Midbrain (tissue), 1 donor: ENCODE measurements at regions not wholly inside any gene's neighbourhood (a gene's known extent, or its start where the extent isn't known, plus 50 kb on each side); places are given as distances from the start of the nearest gene placed in this dataset.
"Not testable (repeated sequence)": the region's sequence is repeated elsewhere in the genome, so short reads cannot be mapped to it uniquely, and the experiment has no call there.

Experiments
- DNase-seq: peaks from one replicate; lab custom pipeline; 2025; lab: John Stamatoyannopoulos, UW

DNA sequence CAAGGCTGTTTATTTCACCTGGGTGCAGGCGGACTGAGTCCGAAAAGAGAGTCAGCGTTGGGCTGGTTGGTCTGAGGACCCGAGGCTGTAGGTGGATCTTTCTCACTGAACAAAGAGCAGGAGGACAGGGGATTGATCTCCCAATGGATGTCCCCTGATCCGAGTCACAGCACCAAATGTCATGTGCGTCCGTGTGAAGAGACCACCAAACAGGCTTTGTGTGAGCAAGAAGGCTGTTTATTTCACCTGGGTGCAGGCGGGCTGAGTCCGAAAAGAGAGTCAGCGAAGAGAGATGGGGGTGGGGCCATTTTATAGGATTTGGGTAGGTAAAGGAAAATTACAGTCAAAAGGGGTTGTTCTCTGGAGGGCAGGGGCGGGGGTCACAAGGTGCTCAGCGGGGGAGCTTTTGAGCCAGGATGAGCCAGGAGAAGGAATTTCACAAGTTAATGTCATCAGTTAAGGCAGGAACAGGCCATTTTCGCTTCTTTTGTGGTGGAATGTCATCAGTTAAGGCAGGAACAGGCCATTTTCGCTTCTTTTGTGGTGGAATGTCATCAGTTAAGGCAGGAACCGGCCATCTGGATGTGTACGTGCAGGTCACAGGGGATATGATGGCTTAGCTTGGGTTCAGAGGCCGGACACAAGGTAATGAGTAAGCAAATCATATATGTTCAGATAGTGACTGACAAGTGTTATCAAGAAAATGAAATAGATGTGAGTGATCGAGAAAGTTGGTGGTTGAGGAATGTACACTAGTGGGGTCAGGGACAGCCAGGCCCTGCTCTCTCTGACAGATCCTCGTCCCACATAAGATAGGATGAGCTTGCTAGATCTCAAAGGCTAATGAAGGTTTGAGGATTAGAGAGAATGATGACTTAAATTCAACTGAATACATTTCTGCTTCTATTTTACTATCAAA lies 760.0 kb downstream of the KCNT2 start:
- DNase-seq: not testable (repeated sequence)

DNA sequence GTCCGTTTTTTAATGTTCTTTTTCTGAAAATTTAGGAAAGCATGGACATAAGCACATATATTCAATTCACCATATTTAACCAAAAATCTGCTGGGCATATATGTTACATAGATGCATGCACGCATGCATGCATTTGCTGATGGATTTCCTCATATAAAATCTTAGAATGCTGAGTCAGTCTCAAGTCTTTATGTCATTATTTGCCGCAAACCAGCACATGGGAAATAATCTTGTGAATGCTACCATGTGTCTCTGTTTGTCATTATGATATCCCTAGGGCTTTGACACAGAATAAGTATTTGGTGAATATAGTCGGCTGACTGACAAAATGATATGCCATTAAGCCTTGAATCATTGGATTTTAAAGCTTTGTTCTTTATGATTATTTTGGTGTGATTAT lies 776.5 kb downstream of the KCNT2 start:
- DNase-seq: no peak

DNA sequence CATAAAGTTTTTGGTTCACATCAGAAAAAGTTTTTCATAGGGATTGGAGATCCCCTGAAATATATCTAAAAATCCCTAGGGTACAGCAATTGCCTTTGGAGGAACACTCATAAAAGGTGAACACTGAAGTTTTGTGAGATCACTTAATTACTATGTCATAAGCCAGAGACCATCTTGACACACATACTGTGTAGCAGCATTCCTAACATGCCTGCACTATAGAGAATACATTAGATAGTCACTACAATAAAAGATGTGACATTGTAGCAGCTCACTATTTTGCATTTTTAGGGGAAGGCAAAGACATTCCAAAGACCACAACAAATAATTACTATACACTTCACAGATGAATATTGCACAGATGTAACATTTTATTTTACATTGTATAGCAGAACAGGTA lies 779.9 kb downstream of the KCNT2 start:
- DNase-seq: no peak

DNA sequence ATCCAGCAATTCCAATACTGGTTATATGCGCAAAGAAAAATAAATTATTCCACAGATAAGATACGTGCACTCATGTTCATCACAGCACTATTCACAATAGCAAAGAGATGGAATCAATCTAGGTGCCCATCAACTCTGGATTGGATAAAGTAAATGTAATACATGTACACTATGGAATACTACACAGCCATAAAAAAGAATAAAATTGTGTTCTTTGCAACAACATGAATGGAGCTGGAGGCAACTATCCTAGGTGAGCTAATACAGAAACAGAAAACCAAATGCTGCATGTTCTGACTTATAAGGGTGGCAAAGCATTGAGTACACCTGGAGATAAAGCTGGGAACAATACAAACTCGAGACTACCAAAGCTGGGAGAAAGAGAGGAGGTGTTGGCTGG lies 787.3 kb downstream of the KCNT2 start:
- no peak for DNase-seq

DNA sequence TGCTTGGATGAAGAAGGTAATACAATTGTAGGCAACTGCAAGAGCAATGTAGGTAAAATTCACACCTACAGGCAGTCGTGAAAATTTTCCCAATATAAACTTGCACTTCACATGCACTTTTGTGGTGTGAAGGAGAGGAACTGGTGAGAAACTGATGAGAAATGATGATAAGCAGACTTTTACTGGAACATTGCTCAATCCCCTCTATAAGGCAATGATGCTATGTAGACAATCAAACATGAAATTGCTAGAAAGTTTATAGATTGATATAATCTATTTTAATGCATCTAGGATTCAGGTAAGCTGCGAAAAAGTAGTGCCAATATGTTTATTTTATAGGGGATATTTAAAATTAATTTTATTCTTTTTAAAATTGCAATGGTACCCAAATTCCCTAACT lies 802.2 kb downstream of the KCNT2 start:
- DNase-seq: no peak

DNA sequence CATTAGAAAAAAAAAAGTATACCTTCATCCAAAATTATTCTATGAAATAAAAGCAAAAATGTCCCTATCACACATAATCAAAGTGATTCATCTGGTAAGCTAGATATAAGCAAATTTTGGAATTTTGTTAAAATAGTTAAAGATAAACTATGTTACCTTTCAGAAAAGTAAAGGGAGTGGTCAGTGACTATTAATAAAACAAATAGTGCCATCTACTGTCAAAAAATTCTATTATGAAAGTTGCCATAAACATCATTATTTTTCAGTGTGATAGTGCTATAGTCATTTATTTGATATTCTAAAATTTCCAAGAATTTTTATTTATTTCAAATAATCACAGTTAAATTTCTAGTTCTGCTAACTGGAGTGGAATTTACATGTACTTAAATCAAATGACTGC lies 803.7 kb downstream of the KCNT2 start:
- DNase-seq: no peak

DNA sequence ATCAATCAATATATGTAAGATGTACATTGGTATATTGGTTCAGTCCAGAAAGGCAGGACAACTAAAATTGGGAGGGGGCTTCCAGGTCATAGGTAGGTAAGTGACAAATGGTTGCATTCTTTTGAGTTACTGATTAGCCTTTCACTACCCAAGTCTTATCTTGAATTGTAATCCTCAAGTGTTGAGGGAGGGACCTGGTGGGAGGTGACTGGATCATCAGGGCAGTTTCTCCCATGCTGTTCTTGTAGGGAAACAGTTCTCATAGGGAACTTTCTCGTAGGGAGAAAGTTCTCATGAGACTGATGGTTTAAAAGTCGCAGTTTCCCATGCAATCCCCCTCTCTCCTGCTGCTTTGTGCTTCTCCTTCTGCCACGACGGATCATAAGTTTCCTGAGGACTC lies 809.2 kb downstream of the KCNT2 start:
- DNase-seq: no peak

DNA sequence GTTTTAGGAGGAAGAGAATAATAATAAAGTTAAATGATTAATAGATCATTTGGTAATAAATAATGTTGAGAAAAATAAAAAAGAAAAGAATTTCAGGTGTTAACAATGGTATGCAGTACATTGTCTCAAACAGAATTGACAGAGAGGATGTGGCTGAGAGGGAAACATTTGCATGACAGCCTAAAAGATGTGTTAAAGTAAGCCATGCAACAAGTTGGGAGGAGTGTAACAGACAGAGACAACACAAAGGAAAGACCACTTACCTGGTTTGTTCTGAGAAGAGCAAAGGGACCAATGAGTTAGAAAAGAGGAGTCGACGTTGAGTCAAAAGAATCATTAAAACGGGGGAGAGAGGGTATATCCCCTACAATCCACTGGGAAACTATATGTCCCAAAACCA lies 814.0 kb downstream of the KCNT2 start:
- no peak for DNase-seq

DNA sequence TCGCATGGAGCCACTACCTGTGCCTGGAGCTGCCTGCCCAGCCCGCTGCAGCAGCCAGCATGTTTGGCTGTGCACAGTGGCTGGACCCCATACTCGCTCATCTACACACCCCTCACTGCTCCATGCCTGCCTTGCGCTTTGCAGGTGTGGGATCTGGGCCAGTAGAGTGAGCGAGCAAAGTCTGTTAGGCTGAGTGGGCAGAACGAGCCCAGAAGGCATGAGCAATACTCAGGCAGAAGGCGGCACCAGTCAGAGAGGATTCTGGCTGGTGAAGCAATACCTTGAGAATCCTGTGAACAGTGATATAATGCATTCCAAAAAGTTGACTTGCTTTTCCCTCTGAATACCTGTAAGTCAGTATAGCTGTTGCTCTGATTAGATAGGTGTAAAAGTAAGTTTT lies 816.4 kb downstream of the KCNT2 start:
- no peak for DNase-seq

DNA sequence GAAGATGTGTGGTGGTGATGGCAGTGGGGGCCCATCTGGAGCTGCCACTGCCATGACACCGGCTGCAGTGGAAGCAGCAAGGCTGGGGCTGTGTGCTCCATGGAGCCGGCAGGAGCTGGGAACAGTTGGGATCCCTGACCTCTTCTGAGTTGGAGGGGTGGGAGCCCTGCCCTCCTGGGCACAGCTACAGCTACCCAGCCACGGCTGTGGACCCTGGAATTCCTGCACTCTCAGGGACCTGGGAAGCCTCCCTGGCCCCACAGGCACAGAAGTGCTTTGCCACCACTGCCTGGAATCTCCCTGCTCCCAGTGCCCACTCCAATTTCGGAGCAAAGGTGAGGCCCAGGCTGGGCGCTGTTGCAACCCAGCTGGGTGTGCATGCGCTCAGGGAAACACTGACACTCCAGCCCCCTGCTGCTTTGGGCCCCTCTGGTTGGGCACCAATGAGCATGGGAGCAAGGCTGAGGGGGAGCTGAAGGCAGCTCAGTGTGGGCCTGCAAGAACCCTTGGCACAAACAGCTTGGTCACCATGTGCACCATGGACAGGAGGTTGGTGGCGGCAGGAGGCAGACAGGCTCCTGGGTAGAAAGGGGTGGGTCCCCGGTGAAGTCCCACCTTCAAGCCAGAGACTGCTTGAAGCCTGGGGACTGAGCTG lies 817.6 kb downstream of the KCNT2 start:
- DNase-seq: no peak

DNA sequence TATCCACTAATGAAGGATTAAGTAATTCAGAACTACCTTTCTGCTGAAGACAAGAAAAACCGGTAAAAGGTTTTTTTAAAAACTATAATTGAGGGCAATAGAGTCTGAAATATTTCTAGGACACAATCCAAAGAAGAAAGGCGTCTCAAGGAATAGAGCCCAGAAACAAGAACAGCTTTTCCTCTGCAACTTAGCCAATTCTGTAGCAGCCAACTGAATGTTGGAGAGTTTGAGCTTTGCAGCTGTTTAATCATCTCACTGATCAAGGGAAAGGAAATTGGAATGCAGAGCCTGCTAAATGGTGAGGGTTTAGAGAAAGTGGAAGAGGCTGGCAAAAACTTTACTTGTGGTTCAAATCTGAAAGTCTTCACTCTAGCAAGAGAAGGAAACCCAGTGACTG lies 818.9 kb downstream of the KCNT2 start:
- DNase-seq: no peak

DNA sequence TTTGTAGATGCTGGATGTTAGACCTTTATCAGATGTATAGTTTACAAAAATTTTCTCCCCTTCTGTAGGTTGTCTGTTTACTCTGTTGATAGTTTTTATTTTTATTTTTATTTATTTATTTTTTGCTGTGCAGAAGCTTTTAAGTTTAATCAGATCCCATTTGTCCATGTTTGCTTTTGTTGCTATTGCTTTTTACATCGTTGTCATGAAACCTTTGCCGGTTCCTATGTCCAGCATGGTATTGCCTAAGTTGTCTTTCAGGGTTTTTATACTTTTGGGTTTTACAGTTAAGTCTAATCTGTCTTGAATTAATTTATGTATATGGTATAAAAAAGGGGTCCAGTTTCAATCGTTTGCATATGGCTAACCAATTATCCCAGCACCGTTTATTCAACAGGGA lies 819.5 kb downstream of the KCNT2 start:
- DNase-seq: no peak

DNA sequence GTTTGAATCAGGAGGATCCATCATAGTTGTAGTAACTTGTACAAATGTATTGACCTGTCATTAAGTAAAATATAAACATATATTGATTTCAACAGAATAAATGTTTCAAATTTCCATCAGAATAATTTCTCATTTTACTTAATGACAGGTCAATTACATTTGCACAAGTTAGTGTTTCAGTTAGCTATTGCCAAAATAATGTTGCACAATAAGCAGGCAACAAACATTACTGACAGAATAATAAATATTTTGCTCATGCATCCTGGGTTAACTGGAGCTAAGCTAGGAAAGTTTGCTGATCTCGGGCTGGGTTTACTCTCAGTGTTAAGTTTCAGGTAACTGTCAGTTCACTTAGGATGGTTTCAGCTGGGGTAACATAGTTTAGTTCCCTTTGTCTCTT lies 822.4 kb downstream of the KCNT2 start:
- DNase-seq: no peak

DNA sequence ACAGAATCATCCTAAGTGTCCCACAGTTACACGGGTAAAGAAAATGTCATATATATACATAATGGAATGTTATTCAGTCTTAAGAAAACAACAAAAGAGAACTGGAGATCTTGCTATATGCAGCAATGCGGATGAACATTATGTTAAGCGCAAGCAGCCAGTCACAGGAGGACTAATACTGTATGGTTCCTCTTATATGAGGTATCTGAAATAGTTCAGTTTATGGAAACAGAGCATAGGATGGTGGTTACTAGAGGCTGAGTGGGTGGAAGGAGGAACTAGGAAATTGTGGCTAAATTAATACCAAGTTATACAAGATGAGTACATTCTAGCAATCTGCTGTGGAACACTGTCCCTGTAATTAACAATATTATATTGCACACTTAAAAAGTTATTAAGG lies 834.3 kb downstream of the KCNT2 start:
- DNase-seq: no peak

DNA sequence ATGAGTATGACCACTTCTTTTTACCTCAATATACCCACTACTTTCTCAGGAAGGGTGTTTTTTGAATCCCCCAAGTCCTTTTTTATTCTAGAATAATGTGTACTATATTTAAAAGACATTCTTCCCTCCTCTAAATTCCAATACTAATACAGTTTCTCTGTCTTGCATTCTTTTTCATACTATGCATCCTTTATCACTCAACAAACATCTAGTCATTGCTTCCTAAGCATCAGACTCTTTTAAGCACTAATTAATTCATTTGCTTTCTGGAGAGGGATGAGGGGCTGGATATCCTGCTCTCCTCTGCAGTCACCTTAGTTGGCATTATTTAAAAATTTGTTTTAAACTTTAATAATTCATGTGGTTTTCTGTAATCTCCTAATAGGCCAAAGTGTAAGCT lies 838.8 kb downstream of the KCNT2 start:
- DNase-seq: no peak

DNA sequence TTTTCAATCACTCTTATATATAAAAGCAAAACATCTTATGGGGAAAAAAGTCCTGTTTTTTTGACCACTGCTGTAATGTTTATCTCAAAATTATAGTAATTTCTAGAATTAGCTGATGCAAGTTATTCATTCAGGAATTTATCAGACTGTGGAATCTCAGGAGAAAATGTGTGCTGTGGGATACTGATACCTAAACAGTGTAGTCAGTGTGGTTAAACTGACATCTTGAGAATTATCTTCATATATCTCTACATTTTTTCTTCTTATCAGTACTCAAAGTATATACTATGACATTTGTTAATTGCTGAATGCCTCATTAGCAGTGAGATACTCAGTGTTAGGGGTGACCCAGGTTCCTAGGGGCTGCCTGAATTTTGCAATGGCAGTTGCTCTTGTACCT lies 839.3 kb downstream of the KCNT2 start:
- DNase-seq: no peak

DNA sequence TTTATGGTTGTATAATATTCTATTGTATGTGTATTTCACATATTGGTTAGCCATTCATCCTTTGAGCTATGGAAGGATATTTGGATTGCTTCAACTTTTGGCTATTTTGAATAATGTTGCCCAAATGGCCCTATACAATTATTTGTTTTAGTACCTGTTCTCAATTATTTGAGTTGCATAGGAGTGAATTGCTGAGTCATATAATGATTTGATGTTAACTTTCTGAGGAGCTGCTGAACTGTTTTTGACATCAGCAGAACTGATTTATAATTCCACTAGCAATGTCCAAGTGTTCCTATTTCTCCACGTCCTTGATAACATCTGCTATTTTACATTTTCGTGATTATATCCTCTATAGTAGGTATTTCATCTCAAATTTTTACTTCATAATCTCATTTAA lies 839.9 kb downstream of the KCNT2 start:
- DNase-seq: no peak

DNA sequence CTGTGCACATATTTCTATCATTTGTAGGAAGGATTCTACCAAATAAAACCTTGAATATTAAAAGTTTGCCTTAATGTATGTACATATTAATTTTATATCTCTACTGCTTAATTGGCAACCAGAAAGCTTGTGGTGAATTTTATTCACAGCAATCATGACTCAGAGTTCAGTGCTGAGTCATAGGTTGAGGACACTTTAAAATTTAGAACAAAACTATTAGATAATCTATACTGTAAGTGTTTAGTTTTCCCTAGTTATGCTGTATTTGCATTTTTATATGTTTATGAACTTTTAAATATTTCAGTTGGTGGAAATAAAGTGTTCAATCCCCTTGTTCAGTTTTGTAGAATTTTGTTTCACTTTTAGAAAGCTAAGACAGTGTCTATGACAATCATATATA lies 841.5 kb downstream of the KCNT2 start:
- DNase-seq: no peak

DNA sequence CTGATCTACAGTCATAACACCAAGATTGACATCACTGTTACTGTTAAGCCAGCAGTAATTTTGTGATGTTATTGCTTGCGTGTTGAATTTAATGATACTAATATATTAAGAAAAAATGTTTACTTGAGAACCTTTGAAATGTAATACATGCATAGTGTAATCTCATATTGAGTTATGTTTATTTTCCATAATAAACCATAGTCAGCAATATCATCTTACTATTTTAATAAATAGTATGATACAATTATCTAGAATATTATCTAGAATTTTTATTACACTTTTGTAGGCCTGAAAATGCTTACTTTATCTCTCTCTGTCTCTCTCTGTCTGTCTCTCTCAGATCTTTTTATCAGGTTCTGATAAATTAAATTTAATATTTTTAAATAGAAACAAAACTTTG lies 843.1 kb downstream of the KCNT2 start:
- DNase-seq: no peak

DNA sequence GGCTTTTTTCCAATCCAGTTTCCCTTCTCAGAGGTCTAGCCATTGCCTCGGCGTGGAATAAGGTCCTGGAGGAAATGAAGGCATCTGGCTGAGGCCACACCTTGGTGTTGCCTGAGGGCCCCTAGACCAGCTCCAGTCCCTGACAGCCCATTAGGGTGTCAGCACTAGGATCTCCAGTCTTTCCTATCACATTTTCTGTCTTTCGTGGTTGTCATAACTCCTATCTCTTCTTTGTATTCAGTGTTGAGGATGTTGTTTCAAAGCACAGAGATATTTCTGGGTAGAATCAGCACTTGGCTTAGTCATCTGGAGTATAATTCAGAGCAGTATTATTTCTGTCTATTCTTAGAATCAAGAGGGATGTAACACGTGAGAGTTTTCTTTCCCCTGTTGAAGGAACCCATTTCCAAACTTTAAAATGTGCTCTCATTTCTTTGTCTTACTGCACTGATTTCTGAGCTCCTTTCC lies 844.3 kb downstream of the KCNT2 start:
- DNase-seq: no peak

DNA sequence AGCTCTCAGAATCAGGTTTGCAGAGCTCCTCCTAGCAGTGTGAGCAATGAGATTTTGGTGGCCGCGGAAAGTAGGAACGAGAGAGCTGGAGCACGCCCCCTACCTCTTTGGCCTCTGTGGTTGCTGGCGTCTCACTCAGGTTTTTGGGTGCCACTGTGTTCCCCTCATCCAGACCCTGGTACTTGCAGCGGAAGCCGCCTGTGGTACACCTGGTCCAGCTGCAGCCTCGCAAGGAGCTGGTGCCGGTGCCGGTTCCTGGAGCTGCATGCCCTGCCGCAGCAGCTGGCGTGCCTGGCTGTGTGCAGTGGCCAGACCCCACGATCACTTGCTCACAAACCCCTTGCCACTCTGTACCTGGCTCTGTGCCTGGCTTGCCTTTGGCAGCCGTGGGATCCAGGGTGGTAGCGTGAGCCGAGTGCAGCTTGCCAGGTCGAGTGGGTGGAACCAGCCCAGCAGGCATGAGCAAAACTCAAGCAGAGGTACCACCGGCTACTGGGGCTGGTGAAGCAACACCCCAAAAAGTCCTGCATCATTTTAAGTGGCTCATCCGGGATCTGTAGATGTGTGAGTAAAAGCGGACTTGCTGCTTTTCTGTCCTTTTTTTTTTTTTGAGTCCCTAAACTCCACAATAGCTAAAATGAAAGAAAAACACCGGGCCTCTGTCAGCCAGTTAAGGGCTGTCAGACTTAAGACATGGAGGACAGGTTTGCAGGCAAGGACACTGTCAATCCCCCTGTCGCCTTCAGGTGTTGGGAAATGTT lies 844.9 kb downstream of the KCNT2 start:
- DNase-seq: no peak

DNA sequence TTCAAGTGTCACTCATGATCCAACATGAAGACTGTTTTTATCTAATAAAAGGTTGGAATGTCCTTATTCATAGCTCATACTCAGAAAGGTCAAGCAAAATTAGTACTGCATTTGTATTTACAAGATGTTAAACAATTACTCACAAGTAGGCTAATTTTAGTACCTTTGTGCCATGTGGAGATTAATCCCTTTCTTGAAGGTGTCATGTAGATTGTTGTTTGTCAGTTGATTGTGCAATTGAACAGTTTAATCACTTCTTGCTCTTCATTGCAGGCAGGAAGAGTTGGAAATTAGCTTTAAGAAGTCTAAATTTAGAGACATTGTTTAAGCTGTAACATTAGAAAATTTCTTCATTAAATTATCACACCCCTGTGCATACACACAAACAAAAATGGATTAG lies 847.1 kb downstream of the KCNT2 start:
- DNase-seq: no peak

DNA sequence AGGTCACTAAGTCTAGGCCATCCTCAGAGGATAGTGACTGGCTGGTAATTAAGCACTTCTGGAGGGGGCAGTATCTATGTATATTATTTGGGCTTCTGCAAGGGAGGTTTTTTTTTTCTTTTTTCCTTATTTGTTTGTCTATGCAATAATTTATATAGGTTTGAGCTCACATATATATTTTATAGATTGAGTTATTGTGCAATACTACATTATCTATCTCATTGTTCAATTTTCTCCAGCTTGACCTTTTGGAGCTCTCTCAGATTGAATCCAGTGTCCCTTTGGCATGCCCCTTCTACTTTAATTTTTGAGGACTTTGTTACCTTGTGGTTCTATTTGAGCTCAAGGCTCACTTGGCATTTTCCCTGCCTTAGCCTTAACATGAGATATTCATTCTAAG lies 852.1 kb downstream of the KCNT2 start:
- no peak for DNase-seq
